ENCODE measurements at regions not wholly inside any gene's neighbourhood (a gene's known extent, or its start where the extent isn't known, plus 50 kb on each side); places are given as distances from the start of the nearest gene placed in this dataset.

DNA sequence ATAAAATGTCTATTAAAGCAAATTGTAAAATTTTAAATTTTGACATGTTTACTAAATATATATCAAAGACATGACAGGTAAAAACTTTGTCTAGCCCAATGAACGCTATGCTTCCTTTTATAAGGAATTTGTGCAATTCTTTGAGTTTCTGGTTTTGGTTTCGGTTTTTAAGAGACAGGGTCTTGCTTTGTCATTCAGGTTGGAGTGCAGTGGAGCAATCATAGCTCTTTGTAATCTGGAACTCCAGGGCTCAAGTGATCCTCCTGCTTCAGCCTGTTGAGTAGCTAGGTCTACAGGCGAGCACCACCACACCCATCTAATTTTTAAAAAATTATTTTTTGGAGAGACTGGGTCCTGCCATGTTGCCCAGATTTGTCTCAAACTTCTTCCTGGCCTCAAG is 60.7 kb downstream of the BLTP1 start:
- TF ChIP-seq, protein P1, sequence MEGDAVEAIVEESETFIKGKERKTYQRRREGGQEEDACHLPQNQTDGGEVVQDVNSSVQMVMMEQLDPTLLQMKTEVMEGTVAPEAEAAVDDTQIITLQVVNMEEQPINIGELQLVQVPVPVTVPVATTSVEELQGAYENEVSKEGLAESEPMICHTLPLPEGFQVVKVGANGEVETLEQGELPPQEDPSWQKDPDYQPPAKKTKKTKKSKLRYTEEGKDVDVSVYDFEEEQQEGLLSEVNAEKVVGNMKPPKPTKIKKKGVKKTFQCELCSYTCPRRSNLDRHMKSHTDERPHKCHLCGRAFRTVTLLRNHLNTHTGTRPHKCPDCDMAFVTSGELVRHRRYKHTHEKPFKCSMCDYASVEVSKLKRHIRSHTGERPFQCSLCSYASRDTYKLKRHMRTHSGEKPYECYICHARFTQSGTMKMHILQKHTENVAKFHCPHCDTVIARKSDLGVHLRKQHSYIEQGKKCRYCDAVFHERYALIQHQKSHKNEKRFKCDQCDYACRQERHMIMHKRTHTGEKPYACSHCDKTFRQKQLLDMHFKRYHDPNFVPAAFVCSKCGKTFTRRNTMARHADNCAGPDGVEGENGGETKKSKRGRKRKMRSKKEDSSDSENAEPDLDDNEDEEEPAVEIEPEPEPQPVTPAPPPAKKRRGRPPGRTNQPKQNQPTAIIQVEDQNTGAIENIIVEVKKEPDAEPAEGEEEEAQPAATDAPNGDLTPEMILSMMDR (IDR thresholded peaks at IDR 0.05; ENCODE audit: low read depth, low read length): no peak
- TF ChIP-seq EZH2phosphoT487 (IDR thresholded peaks at IDR 0.05; ENCODE audit: low read depth): no peak
